PC-9 (cell line): ENCODE measurements at regions not wholly inside any gene's neighbourhood (a gene's known extent, or its start where the extent isn't known, plus 50 kb on each side); places are given as distances from the start of the nearest gene placed in this dataset.

Source experiments
- CTCF ChIP-seq: fragments of 200-600 bp; sonication (generic); conservative IDR thresholded peaks from 2 replicates; pipeline ENCODE4 v1.6.1; 2017; ENCODE audit warnings: mixed run types, antibody characterized with exemption, mild to moderate bottlenecking, moderate library complexity
- EZH2 ChIP-seq: fragments of 200-600 bp; sonication (generic); IDR thresholded peaks from 2 replicates; pipeline ENCODE4 v1.8.0; 2017; ENCODE audit warnings: antibody characterized with exemption, low read depth

- TF ChIP-seq CTCF, result no peak
- TF ChIP-seq EZH2, result no peak
Observed at GRCh38 chrX:77076896-77077295, 370.3 kb upstream of the FGF16 start.
